NCI-H2171 (cell line): ENCODE measurements at regions not wholly inside any gene's neighbourhood (a gene's known extent, or its start where the extent isn't known, plus 50 kb on each side); places are given as distances from the start of the nearest gene placed in this dataset.
"Not testable (repeated sequence)": the region's sequence is repeated elsewhere in the genome, so short reads cannot be mapped to it uniquely, and the experiment has no call there.

Experiments
- DNase-seq: peaks from one replicate; lab custom pipeline; 2025; lab: John Stamatoyannopoulos, UW

GRCh38 chr4:27728892-27729291 lies 868.3 kb downstream of the STIM2 start:
- no peak for DNase-seq

GRCh38 chr4:27742816-27743215 lies 882.2 kb downstream of the STIM2 start:
- DNase-seq: no peak

GRCh38 chr4:27759611-27760575 lies 899.3 kb downstream of the STIM2 start:
- DNase-seq: no peak

- DNase-seq: no peak
These were observed 903.3 kb downstream of the STIM2 start for GRCh38 chr4:27763830-27764525.

GRCh38 chr4:27764526-27764837 lies 903.8 kb downstream of the STIM2 start:
- DNase-seq: no peak

- no peak for DNase-seq
These were observed 910.3 kb downstream of the STIM2 start for GRCh38 chr4:27770895-27771294.

GRCh38 chr4:27775156-27775555 lies 914.5 kb downstream of the STIM2 start:
- no peak for DNase-seq

GRCh38 chr4:27779827-27780226 lies 919.2 kb downstream of the STIM2 start:
- DNase-seq: no peak

GRCh38 chr4:27787195-27787594 lies 926.6 kb downstream of the STIM2 start:
- no peak for DNase-seq

- DNase-seq: no peak
These were observed 929.1 kb downstream of the STIM2 start for GRCh38 chr4:27789773-27790172.

GRCh38 chr4:27790911-27791310 lies 930.3 kb downstream of the STIM2 start:
- no peak for DNase-seq

GRCh38 chr4:27791640-27792039 lies 931.0 kb downstream of the STIM2 start:
- no peak for DNase-seq

GRCh38 chr4:27807207-27807606 lies 946.6 kb downstream of the STIM2 start:
- no peak for DNase-seq

- DNase-seq: no peak
These were observed 951.3 kb downstream of the STIM2 start for GRCh38 chr4:27811948-27812347.

- DNase-seq: not testable (repeated sequence)
These were observed 952.6 kb downstream of the STIM2 start for GRCh38 chr4:27813226-27813625.

GRCh38 chr4:27813699-27814425 lies 953.2 kb downstream of the STIM2 start:
- DNase-seq: not testable (repeated sequence)

- no peak for DNase-seq
These were observed 958.6 kb downstream of the STIM2 start for GRCh38 chr4:27819246-27819645.

GRCh38 chr4:27828843-27829242 lies 968.2 kb downstream of the STIM2 start:
- DNase-seq: no peak

- DNase-seq: no peak
These were observed 969.6 kb downstream of the STIM2 start for GRCh38 chr4:27830251-27830650.

- no peak for DNase-seq
These were observed 975.2 kb downstream of the STIM2 start for GRCh38 chr4:27835851-27836250.

GRCh38 chr4:27836523-27836922 lies 975.9 kb downstream of the STIM2 start:
- DNase-seq: no peak

GRCh38 chr4:27843776-27844175 lies 983.1 kb downstream of the STIM2 start:
- DNase-seq: no peak

- no peak for DNase-seq
These were observed 983.7 kb downstream of the STIM2 start for GRCh38 chr4:27844376-27844775.
